OCI-LY3 (cell line): ENCODE measurements at regions not wholly inside any gene's neighbourhood (a gene's known extent, or its start where the extent isn't known, plus 50 kb on each side); places are given as distances from the start of the nearest gene placed in this dataset.

Experiments used
- CTCF ChIP-seq: fragments of 200-600, 300-600 bp; sonication (generic); IDR thresholded peaks from 2 replicates; pipeline ENCODE4 v1.5.1; 2014; ENCODE audit warnings: antibody characterized with exemption, low read length, low read depth
- EZH2phosphoT487 ChIP-seq: fragments of 200-600 bp; shearing (Covaris generic); IDR thresholded peaks from 2 replicates; pipeline ENCODE4 v1.6.1; 2018; ENCODE audit warnings: antibody characterized with exemption, mixed run types, low read depth

DNA sequence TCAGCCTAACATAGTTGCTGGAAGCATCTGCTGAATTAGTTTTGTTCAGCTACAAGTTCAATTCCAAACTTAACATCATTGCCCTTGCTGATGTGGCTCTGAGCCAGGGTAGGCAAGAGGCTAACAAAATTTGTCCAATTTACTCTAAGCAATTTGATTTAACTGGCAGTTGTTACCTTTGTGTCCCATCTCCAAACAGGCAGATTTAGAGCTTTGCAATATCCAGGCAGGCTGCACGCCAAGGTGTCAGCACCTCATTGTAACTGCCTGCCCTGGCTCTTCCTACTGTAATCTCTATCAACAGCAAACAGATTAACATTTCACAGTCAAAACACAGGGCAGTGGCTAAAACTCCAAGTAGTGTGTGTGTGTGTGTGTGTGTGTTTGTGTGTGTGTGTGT lies 2070.6 kb downstream of the PCDH7 start:
- TF ChIP-seq CTCF (no peak), EZH2phosphoT487 (no peak)
